ENCODE measurements at regions not wholly inside any gene's neighbourhood (a gene's known extent, or its start where the extent isn't known, plus 50 kb on each side); places are given as distances from the start of the nearest gene placed in this dataset.
A peak's percentile ranks its signal among the peaks of the same experiment; 100 is the strongest.
"Not testable (repeated sequence)": the region's sequence is repeated elsewhere in the genome, so short reads cannot be mapped to it uniquely, and the experiment has no call there.

- WGBS (ENCODE audit: extremely low coverage, insufficient coverage, insufficient read length), result no CpG with 5 or more reads among the region's 14 CpGs
- not testable (repeated sequence) for H3K27ac ChIP-seq (ENCODE audit: low read depth, low read length)
Measured at GRCh38 chr9:39001085-39001593, 281.2 kb upstream of the FAM240B start.

GRCh38 chr9:38999277-38999676 is 279.3 kb upstream of the FAM240B start:
- H3K4me1 ChIP-seq (ENCODE audit: control insufficient read depth in 1 of 2, insufficient read depth in 2 of 2, low read length in 2 of 2), result not testable (repeated sequence)

More at GRCh38 chr9:39001085-39001593, 281.2 kb upstream of the FAM240B start:
- DNase-seq; H2AK5ac ChIP-seq (ENCODE audit: low read length); H4K12ac ChIP-seq (ENCODE audit: low read depth, low read length); H3K4me3 ChIP-seq (ENCODE audit: low read depth, low read length); H3K27me3 ChIP-seq (ENCODE audit: insufficient read depth, low read length); H3K79me1 ChIP-seq (ENCODE audit: low read length); H3K4ac ChIP-seq (ENCODE audit: low read depth, low read length); H4K91ac ChIP-seq (ENCODE audit: low read depth, low read length); H3K9ac ChIP-seq (ENCODE audit: low read length); H3K36me3 ChIP-seq (ENCODE audit: control insufficient read depth in 1 of 2, insufficient read depth in 2 of 2, low read length in 2 of 2); H3K18ac ChIP-seq (ENCODE audit: low read length); H3K79me2 ChIP-seq (ENCODE audit: control insufficient read depth, insufficient read depth, low read length, poor library complexity); H2BK5ac ChIP-seq (ENCODE audit: low read depth, low read length, poor library complexity); H3K23ac ChIP-seq (ENCODE audit: low read length); H2BK12ac ChIP-seq (ENCODE audit: low read length); H3K4me2 ChIP-seq (ENCODE audit: low read length); H3K9me3 ChIP-seq (ENCODE audit: insufficient read depth, low read depth, low read length); H2AFZ ChIP-seq (ENCODE audit: insufficient read depth, low read length, poor library complexity); H4K8ac ChIP-seq (ENCODE audit: low read depth, low read length); H2BK120ac ChIP-seq (ENCODE audit: insufficient read depth, low read length, poor library complexity); H3K14ac ChIP-seq (ENCODE audit: low read length); H3K4me1 ChIP-seq (ENCODE audit: control insufficient read depth in 1 of 2, insufficient read depth in 2 of 2, low read length in 2 of 2): not testable (repeated sequence)

GRCh38 chr9:38993690-38994089 is 273.8 kb upstream of the FAM240B start:
- no CpG with 5 or more reads among the region's 4 CpGs for WGBS (ENCODE audit: extremely low coverage, insufficient coverage, insufficient read length)
- H3K9me3 ChIP-seq (ENCODE audit: insufficient read depth, low read depth, low read length); H3K9ac ChIP-seq (ENCODE audit: low read length); H3K36me3 ChIP-seq (ENCODE audit: control insufficient read depth in 1 of 2, insufficient read depth in 2 of 2, low read length in 2 of 2); H3K79me2 ChIP-seq (ENCODE audit: control insufficient read depth, insufficient read depth, low read length, poor library complexity); DNase-seq; H3K14ac ChIP-seq (ENCODE audit: low read length); H3K23ac ChIP-seq (ENCODE audit: low read length); H3K4ac ChIP-seq (ENCODE audit: low read depth, low read length); H2AFZ ChIP-seq (ENCODE audit: insufficient read depth, low read length, poor library complexity); H2AK5ac ChIP-seq (ENCODE audit: low read length); H4K12ac ChIP-seq (ENCODE audit: low read depth, low read length); H2BK120ac ChIP-seq (ENCODE audit: insufficient read depth, low read length, poor library complexity); H3K27ac ChIP-seq (ENCODE audit: low read depth, low read length); H3K79me1 ChIP-seq (ENCODE audit: low read length); H4K91ac ChIP-seq (ENCODE audit: low read depth, low read length); H3K4me2 ChIP-seq (ENCODE audit: low read length); H3K27me3 ChIP-seq (ENCODE audit: insufficient read depth, low read length); H2BK12ac ChIP-seq (ENCODE audit: low read length); H3K4me3 ChIP-seq (ENCODE audit: low read depth, low read length); H2BK5ac ChIP-seq (ENCODE audit: low read depth, low read length, poor library complexity); H4K8ac ChIP-seq (ENCODE audit: low read depth, low read length); H3K4me1 ChIP-seq (ENCODE audit: control insufficient read depth in 1 of 2, insufficient read depth in 2 of 2, low read length in 2 of 2); H3K18ac ChIP-seq (ENCODE audit: low read length): not testable (repeated sequence)

More at GRCh38 chr9:38999277-38999676, 279.3 kb upstream of the FAM240B start:
- not testable (repeated sequence) for H3K79me2 ChIP-seq (ENCODE audit: control insufficient read depth, insufficient read depth, low read length, poor library complexity); H2BK12ac ChIP-seq (ENCODE audit: low read length); H3K23ac ChIP-seq (ENCODE audit: low read length); H2AFZ ChIP-seq (ENCODE audit: insufficient read depth, low read length, poor library complexity); H2BK5ac ChIP-seq (ENCODE audit: low read depth, low read length, poor library complexity); H3K14ac ChIP-seq (ENCODE audit: low read length); H2AK5ac ChIP-seq (ENCODE audit: low read length); H3K4me2 ChIP-seq (ENCODE audit: low read length); H3K9me3 ChIP-seq (ENCODE audit: insufficient read depth, low read depth, low read length); H3K18ac ChIP-seq (ENCODE audit: low read length); H4K91ac ChIP-seq (ENCODE audit: low read depth, low read length); H3K9ac ChIP-seq (ENCODE audit: low read length); H3K27me3 ChIP-seq (ENCODE audit: insufficient read depth, low read length); H2BK120ac ChIP-seq (ENCODE audit: insufficient read depth, low read length, poor library complexity); H3K4me3 ChIP-seq (ENCODE audit: low read depth, low read length); H3K27ac ChIP-seq (ENCODE audit: low read depth, low read length); H3K79me1 ChIP-seq (ENCODE audit: low read length); H3K36me3 ChIP-seq (ENCODE audit: control insufficient read depth in 1 of 2, insufficient read depth in 2 of 2, low read length in 2 of 2); H4K8ac ChIP-seq (ENCODE audit: low read depth, low read length); H4K12ac ChIP-seq (ENCODE audit: low read depth, low read length); H3K4ac ChIP-seq (ENCODE audit: low read depth, low read length)
- peak; percentile 2 to 40 for DNase-seq
- no CpG with 5 or more reads among the region's 7 CpGs for WGBS (ENCODE audit: extremely low coverage, insufficient coverage, insufficient read length)

GRCh38 chr9:38993156-38993555 is 273.2 kb upstream of the FAM240B start:
- H4K12ac ChIP-seq (ENCODE audit: low read depth, low read length); H2BK5ac ChIP-seq (ENCODE audit: low read depth, low read length, poor library complexity); H2AK5ac ChIP-seq (ENCODE audit: low read length); H2BK12ac ChIP-seq (ENCODE audit: low read length); H3K27ac ChIP-seq (ENCODE audit: low read depth, low read length); H3K23ac ChIP-seq (ENCODE audit: low read length); H3K79me2 ChIP-seq (ENCODE audit: control insufficient read depth, insufficient read depth, low read length, poor library complexity); DNase-seq; H3K14ac ChIP-seq (ENCODE audit: low read length); H3K79me1 ChIP-seq (ENCODE audit: low read length); H3K27me3 ChIP-seq (ENCODE audit: insufficient read depth, low read length); H4K8ac ChIP-seq (ENCODE audit: low read depth, low read length); H3K4ac ChIP-seq (ENCODE audit: low read depth, low read length); H3K9ac ChIP-seq (ENCODE audit: low read length); H3K36me3 ChIP-seq (ENCODE audit: control insufficient read depth in 1 of 2, insufficient read depth in 2 of 2, low read length in 2 of 2); H2BK120ac ChIP-seq (ENCODE audit: insufficient read depth, low read length, poor library complexity); H3K18ac ChIP-seq (ENCODE audit: low read length); H4K91ac ChIP-seq (ENCODE audit: low read depth, low read length); H3K4me2 ChIP-seq (ENCODE audit: low read length); H3K4me1 ChIP-seq (ENCODE audit: control insufficient read depth in 1 of 2, insufficient read depth in 2 of 2, low read length in 2 of 2); H3K4me3 ChIP-seq (ENCODE audit: low read depth, low read length); H3K9me3 ChIP-seq (ENCODE audit: insufficient read depth, low read depth, low read length); H2AFZ ChIP-seq (ENCODE audit: insufficient read depth, low read length, poor library complexity): not testable (repeated sequence)
- no CpG with 5 or more reads among the region's 11 CpGs for WGBS (ENCODE audit: extremely low coverage, insufficient coverage, insufficient read length)
